Keratinocyte (primary cell): ENCODE measurements at regions not wholly inside any gene's neighbourhood (a gene's known extent, or its start where the extent isn't known, plus 50 kb on each side); places are given as distances from the start of the nearest gene placed in this dataset.

ENCODE experiments used
- EZH2 ChIP-seq: IDR thresholded peaks from one replicate; pipeline ENCODE4 v1.6.1; 2012; ENCODE audit warnings: inconsistent platforms, mild to moderate bottlenecking, low read length, moderate library complexity
- TF ChIP-seq, protein P1 (sequence below), 3 experiments: IDR thresholded peaks in 1 of 3; conservative IDR thresholded peaks in 1 of 3; optimal IDR thresholded peaks in 1 of 3; 2 replicates in 2 of 3; 3 replicates in 1 of 3; pipeline versions ENCODE3 to v1.5.1; 2011; ENCODE audit warnings: low read length in 3 of 3, mild to moderate bottlenecking in 3 of 3, moderate library complexity in 2 of 3, control low read depth in 1 of 3, inconsistent platforms in 1 of 3; ENCODE audit not compliant: insufficient read depth in 2 of 3; ENCODE audit errors: extremely low read depth in 1 of 3

GRCh38 chr7:109532262-109532992, 962.8 kb downstream of the DNAJB9 start:
- TF ChIP-seq, protein P1, sequence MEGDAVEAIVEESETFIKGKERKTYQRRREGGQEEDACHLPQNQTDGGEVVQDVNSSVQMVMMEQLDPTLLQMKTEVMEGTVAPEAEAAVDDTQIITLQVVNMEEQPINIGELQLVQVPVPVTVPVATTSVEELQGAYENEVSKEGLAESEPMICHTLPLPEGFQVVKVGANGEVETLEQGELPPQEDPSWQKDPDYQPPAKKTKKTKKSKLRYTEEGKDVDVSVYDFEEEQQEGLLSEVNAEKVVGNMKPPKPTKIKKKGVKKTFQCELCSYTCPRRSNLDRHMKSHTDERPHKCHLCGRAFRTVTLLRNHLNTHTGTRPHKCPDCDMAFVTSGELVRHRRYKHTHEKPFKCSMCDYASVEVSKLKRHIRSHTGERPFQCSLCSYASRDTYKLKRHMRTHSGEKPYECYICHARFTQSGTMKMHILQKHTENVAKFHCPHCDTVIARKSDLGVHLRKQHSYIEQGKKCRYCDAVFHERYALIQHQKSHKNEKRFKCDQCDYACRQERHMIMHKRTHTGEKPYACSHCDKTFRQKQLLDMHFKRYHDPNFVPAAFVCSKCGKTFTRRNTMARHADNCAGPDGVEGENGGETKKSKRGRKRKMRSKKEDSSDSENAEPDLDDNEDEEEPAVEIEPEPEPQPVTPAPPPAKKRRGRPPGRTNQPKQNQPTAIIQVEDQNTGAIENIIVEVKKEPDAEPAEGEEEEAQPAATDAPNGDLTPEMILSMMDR (optimal IDR thresholded peaks at IDR 0.05 in 1 of 3, IDR thresholded peaks at IDR 0.05 in 1 of 3, conservative IDR thresholded peaks at IDR 0.05 in 1 of 3; ENCODE audit: extremely low read depth in 1 of 3, insufficient read depth in 2 of 3, low read length in 3 of 3) = no peak
- no peak for TF ChIP-seq EZH2
